Globus pallidus (tissue), 1 donor: ENCODE measurements at regions not wholly inside any gene's neighbourhood (a gene's known extent, or its start where the extent isn't known, plus 50 kb on each side); places are given as distances from the start of the nearest gene placed in this dataset.
"Not testable (repeated sequence)": the region's sequence is repeated elsewhere in the genome, so short reads cannot be mapped to it uniquely, and the experiment has no call there.

Source experiments
- DNase-seq: peaks from one replicate; pipeline ENCODE4 v3.0.0-alpha.2; 2015; ENCODE audit warnings: low spot score

- DNase-seq, result no peak
Observed at GRCh38 chrX:142742581-142742980, 283.1 kb upstream of the SPANXN4 start.

DNA sequence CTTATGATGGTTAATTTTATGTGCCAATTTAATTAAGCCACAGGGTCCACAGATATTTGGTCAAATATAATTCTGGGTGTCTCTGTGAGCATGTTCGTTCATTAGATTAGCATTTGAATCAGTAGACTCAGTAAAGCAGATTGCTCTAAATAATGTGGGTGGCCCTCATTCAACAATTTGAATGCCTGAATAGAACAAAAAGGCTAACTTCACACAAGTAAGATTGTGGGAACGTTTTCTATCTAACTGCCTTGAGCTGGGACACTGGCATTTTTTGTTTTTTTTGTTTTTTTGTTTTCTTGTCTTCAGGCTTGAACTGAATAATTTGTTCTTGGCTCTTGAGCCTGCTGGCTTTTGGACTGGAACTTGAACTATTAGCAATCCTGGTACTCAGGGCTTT is 292.4 kb upstream of the SPANXN4 start:
- peak; percentile 0 for DNase-seq

GRCh38 chrX:142711796-142712290 is 313.9 kb upstream of the SPANXN4 start:
- no peak for DNase-seq

GRCh38 chrX:142702749-142703148 is 323.0 kb upstream of the SPANXN4 start:
- DNase-seq, result no peak

- DNase-seq, result no peak
Observed at GRCh38 chrX:142688256-142688655, 337.5 kb upstream of the SPANXN4 start.

DNA sequence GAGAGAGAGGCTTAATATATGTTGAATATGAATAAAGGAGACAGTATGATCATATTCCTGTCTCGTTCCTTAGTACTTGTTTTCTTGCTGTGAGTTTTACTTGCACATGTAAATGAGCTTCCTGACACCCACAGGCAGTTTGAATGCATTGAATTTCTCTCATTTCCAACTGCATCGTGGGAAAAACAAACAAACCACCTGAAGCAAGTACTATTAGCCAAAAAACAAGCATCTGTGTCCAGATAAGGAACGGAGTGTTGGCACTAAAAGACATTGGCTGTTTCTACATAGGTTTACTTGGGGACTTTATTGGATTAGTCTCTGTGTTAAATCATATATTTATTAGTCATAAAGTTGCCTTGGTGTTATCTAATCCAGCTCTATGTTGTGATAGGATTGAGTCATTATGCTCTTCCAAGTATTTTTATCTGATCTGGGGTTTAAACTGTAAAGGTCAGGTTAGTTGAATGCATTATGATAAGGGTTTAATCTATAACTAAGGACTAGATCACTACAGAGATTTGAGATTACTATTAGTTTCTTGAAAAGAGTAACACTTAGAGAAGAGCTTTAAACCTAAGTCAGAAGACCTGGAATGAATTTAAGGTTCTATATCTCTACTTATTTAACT is 339.0 kb upstream of the SPANXN4 start:
- DNase-seq, result no peak

GRCh38 chrX:142686206-142686605 is 339.5 kb upstream of the SPANXN4 start:
- DNase-seq, result no peak

- DNase-seq, result no peak
Observed at GRCh38 chrX:142680038-142680437, 345.7 kb upstream of the SPANXN4 start.

DNA sequence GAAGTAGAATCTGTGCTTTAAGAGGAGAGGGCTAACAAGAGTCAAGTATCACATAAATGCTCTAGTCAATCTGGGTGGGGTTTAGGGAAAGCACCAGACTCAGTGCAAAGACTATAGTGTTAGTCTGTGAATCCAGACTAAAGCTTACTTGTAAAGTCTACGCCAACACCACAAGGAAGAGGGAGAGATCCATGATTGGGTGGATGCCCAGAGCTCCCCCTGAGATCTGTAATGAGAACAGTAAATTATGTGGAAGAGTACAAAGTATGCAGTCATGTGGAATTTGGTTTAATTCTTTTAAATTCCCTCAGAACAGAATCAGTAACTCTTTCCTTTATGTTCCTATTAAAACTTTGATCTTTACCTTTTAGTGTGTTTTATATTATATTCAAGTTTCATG is 354.7 kb upstream of the SPANXN4 start:
- DNase-seq, result no peak

- DNase-seq, result no peak
Observed at GRCh38 chrX:142663330-142664095, 362.2 kb upstream of the SPANXN4 start.

GRCh38 chrX:142661696-142662095 is 364.0 kb upstream of the SPANXN4 start:
- DNase-seq, result no peak

DNA sequence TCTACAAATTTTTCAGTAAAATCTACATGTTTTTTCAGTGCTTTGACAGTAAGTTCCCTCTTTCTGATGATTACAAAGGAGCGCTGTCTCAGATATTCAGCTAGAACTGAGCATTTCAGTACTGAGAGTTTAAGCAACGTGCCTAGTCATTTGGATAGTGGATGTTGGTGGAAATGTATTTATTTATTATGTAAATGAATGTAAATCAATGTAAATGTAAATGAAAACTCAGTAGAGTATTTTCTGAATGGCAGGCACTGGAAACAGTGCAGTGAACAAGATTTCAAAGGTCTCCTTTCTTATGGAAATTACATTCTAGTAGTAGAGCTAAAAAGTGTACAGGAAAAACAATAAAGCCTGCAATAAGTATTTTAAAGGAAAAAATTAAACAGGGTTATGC is 370.2 kb upstream of the SPANXN4 start:
- DNase-seq, result no peak

DNA sequence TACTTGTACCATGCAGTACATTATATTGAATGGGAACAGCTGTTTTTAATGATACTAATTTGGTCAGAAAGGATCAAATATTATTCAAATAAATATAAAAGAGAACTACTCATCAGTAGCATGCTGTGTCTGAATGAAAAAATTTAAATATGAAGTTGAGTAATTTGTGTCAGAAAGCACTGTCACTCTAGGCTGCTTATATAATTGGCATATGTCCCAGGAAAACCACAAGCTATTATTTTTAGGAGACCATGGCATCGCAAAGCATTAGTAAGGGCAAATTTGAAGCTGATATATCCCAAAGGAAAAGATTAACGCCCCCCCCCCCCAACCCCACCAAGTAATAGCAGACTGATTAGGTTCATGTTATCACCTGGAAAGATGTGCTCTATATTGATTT is 388.5 kb upstream of the SPANXN4 start:
- no peak for DNase-seq

DNA sequence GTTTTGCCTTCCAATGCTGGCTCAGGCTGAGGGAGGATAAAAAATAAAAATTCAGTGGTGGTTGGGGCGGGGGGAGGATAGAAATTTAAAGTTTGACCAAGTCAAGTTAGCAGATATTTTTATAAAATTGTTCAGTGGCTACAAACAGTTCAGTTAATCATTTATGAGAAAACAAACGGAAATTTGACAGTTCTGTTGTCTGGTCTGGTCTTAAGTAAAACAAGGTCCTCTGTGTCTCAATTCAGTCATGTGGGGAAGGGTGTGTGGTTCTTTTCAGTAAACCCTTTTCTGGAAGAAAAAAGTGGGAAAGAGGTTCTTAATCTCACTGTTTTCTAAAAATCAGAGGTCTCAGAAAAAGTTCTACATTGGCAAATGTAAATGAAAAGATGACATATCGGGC is 409.1 kb upstream of the SPANXN4 start:
- DNase-seq, result no peak

- no peak for DNase-seq
Observed at GRCh38 chrX:142613403-142613802, 408.3 kb upstream of the MAGEC2 start.

GRCh38 chrX:142606629-142607028 is 401.5 kb upstream of the MAGEC2 start:
- not testable (repeated sequence) for DNase-seq

GRCh38 chrX:142601792-142602191 is 396.7 kb upstream of the MAGEC2 start:
- no peak for DNase-seq

DNA sequence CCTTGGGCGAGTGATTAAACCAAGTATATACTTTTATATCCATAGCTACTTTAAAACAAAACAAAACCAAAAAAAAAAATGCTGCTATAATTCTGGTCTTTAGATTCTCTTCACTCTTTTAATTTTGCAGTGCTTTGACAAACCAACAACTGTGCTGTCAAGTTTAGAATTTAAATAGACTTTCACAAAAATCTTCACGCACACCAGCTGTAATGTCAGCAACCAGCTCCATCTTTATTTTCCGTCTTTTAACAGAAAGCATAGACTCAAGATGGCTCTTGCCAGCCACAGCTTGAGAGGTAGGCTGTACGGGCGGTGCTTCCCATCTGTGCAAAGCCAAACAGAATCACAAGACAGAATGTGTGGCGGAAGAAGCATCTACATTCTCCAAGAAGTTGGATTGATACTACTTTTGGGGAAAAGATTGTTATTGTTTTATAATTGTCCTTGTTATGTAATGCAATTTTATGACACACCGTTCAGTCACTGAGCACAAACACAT is 388.3 kb upstream of the MAGEC2 start:
- DNase-seq, result no peak

- DNase-seq, result no peak
Observed at GRCh38 chrX:142576615-142577014, 371.5 kb upstream of the MAGEC2 start.

DNA sequence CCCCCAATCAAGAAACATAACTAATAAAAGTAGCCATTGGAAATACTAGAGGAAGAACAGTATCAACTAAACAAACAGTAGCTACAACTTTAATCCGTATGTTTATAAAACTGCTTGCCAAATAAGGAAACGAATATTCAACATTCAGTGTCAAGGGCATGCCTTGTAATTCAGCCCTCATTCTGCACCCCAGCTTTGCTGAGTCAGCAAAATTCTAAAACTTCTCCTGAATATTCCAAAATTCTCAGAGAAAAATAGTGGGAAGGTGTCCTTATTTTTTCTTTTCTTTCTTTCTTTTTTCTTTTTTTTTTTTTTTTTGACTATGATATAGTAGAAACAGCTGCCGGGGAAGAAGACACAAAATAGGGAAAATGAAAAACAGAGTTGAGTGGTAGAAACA is 344.8 kb upstream of the MAGEC2 start:
- no peak for DNase-seq

DNA sequence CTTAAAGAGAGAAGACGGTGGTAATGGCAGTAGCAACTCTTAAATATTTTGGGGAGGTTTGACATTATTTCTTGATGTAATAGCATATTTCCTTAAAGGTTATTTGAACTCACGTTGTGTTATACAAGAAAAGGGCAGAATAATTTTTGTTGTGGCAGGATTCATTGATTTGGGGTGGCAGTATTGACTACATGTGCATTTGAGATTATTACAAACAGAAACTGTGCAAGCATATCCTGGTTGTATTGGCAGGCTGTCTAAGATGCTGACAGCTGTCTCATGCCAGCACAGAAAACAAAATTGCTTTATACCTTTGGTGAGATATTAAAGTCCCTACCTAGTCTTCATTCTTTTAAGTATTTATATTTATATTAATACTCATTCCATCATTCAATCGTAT is 300.7 kb upstream of the MAGEC2 start:
- DNase-seq, result no peak

- DNase-seq, result no peak
Observed at GRCh38 chrX:142503967-142504643, 299.0 kb upstream of the MAGEC2 start.

- no peak for DNase-seq
Observed at GRCh38 chrX:142502441-142502840, 297.4 kb upstream of the MAGEC2 start.
